Cardiac fibroblast (primary cell): ENCODE measurements at regions not wholly inside any gene's neighbourhood (a gene's known extent, or its start where the extent isn't known, plus 50 kb on each side); places are given as distances from the start of the nearest gene placed in this dataset.
"Not testable (repeated sequence)": the region's sequence is repeated elsewhere in the genome, so short reads cannot be mapped to it uniquely, and the experiment has no call there.

Experiments used
- DNase-seq, 2 donors: peaks; one replicate each; pipeline versions ENCODE4 v3.0.0 to v3.0.0-alpha.2; 2010; ENCODE audit warnings: low read depth in 2 of 2
- H3K4me3 ChIP-seq, 2 donors: replicated peaks in 1 of 2; 1 replicate in 1 of 2; 2 replicates in 1 of 2; pipeline ENCODE4 v1.5.1; 2011; ENCODE audit warnings: low read depth in 2 of 2, low read length in 2 of 2, mild to moderate bottlenecking in 2 of 2, moderate library complexity in 1 of 2
- TF ChIP-seq, protein P1 (sequence below): IDR thresholded peaks from one replicate; pipeline ENCODE4 v1.5.1; 2011; ENCODE audit warnings: low read depth, mild to moderate bottlenecking, low read length, inconsistent platforms

DNA sequence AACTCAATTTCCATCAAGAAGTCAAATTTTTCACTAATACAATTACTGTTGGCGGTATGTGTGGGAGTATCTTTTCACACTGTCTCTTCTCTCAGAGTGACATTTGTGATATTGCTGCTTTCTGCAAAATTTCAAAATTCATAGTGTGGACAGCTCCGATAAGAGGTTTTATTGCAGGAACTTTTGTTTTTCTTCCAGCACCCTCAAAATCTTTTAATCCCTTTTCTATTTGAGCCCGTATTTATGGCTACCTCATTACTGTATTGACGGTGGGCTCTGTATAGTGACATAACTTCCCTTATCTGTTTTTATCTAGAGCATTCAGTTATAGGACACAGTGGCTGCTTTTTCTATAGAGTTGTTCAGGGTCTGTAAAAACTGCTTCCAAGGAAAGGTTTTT, 794.4 kb upstream of the TMPRSS15 start:
- no peak overlapping the region for H3K4me3 ChIP-seq
- no peak for DNase-seq
- TF ChIP-seq, protein P1, sequence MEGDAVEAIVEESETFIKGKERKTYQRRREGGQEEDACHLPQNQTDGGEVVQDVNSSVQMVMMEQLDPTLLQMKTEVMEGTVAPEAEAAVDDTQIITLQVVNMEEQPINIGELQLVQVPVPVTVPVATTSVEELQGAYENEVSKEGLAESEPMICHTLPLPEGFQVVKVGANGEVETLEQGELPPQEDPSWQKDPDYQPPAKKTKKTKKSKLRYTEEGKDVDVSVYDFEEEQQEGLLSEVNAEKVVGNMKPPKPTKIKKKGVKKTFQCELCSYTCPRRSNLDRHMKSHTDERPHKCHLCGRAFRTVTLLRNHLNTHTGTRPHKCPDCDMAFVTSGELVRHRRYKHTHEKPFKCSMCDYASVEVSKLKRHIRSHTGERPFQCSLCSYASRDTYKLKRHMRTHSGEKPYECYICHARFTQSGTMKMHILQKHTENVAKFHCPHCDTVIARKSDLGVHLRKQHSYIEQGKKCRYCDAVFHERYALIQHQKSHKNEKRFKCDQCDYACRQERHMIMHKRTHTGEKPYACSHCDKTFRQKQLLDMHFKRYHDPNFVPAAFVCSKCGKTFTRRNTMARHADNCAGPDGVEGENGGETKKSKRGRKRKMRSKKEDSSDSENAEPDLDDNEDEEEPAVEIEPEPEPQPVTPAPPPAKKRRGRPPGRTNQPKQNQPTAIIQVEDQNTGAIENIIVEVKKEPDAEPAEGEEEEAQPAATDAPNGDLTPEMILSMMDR: no peak

DNA sequence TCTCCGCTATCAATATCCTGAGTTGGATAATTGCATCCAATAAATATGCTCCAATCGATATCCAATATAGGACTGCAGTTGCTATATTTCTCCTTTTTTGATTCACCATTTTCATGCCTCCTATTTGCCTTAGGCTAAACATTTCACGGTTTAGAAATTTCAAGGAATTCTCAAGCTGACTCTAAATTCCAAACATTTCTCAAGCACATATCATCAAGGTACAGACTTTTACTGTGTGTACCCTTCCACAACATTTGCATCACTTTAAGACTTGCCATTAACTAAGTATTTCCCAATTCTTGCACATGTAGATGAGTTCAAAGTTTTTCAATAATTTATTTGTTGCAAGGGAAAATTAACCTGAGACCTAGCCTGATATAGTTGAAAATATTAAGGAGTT, 795.2 kb upstream of the TMPRSS15 start:
- DNase-seq: no peak
- TF ChIP-seq, protein P1: no peak
- no peak overlapping the region for H3K4me3 ChIP-seq

GRCh38 chr21:19218163-19218562, 814.6 kb upstream of the TMPRSS15 start:
- TF ChIP-seq, protein P1: no peak
- H3K4me3 ChIP-seq: no peak overlapping the region
- no peak for DNase-seq

- H3K4me3 ChIP-seq: no peak overlapping the region
- TF ChIP-seq, protein P1: no peak
- DNase-seq: no peak
These were observed 820.5 kb upstream of the TMPRSS15 start for GRCh38 chr21:19224090-19224489.

DNA sequence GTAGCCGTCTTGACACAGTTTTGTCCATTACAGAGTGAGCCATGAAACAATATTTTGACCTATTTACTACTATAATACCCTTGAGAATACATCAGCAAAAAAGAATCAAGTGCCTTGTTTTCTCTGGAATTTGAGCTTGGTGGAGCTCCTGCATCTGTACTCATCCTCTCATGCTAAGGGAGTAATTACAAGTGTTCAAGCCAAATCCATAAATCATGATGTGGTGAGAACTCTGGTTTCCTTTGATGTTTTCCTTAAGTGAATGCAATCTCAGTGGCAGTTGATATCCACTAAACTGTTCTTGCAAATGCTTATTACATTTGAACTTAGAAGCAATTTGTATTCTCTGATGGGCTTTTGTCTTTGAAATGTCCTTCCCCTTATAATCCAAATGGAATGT, 824.6 kb upstream of the TMPRSS15 start:
- TF ChIP-seq, protein P1: no peak
- DNase-seq: no peak
- H3K4me3 ChIP-seq: no peak overlapping the region

- not testable (repeated sequence) for H3K4me3 ChIP-seq, DNase-seq
These were observed 830.3 kb upstream of the TMPRSS15 start for GRCh38 chr21:19233841-19234240.

- DNase-seq: no peak
- H3K4me3 ChIP-seq: no peak overlapping the region
- TF ChIP-seq, protein P1: no peak
These were observed 832.6 kb upstream of the TMPRSS15 start for GRCh38 chr21:19236209-19236608.

DNA sequence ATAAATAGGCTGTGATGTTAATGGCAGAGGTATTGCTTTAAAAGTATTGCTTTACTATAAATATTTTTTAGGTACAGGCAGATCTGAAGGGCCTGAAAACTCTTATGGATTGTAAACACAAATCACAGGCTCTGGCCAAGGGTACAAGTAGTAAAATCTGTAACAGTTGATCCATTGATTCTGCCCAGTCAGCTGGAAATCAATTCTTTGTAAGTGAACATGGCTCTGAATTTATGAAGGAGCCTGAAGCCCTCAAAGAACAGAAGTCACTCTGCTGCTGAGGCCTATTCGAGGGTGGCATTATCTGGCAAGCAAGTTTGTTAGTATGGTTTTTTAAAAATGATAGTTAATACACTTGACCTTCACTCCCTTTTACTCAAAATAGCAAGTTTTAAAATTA, 834.0 kb upstream of the TMPRSS15 start:
- TF ChIP-seq, protein P1: no peak
- DNase-seq: no peak
- no peak overlapping the region for H3K4me3 ChIP-seq
